Hematopoietic multipotent progenitor cell treated with erythropoietin and hydrocortisone succinate and interleukin-3 and kit ligand, for 17 days (in vitro differentiated cells): ENCODE measurements at regions not wholly inside any gene's neighbourhood (a gene's known extent, or its start where the extent isn't known, plus 50 kb on each side); places are given as distances from the start of the nearest gene placed in this dataset.

Source experiments
- DNase-seq: peaks from one replicate; pipeline ENCODE4 v3.0.0-alpha.2; 2015; ENCODE audit warnings: low spot score

DNA sequence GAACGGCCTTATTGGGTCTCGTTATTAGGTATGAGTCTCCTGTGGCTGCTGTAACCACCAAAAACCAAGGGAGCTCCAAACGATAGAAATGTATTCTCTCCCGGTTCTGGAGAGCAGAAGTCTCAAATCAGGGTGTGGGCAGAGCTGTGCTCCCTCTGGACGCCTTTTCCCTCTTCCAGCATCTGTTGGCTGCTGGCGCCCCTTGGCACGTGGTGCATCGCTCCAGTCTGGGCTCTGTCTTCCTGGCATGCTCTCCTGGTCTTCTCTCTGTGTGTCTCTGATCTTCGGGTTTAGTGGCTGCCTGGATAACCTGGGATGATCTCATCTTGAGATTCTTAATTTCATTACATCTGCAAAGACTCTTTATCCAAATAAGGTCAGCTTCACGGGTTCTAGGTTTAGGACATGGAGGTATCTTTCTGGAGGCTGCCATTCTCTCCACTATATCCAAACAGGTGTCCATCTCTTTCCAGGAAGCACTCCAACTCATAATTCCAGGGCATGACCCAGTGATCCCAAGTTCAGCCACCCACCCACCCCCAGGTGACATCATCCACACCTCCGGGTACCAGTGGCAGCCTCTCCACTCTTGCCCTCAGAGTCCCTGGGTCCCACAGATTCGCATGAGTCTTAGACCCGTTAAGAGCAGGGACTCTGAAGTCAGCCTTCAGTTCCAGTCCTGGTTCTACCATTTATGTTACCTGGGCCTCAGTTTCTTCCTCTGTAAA lies 145.5 kb upstream of the FOXF1 start:
- DNase-seq, result no peak

DNA sequence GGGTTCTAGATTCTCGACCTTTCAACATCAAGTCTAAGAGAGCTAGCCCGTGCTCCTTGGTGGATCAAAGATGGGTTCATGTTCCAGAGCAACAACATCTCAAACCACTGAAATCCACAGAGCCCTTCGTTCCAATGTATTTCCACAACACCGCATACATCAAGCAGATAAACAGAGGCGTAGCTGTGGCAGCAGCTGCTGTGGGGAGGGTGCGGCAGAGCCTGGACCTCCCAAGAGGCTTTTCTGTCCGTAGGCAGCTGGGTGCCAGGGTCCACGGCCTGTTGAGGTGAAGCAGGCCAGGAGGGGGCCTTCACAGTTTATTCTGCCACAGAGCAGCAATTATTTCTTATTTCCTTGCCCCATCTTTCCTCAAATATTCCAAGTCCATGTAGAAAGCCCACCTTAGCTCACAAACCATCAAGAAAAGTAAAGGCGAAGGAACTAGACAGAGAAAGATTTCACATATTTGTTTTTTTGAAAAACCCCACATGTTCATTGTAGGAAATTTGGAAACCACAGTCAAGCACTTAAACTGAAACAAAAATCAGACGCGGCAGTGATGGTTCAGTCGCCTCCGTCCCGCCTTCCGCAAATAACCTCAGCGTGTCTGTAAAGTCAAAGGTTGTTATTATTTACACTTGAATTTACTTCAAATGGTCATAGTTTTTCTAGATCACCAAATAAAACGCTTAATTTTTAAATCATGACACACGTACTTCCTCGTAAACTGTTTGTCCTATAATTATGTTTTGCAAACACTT lies 144.6 kb upstream of the FOXF1 start:
- no peak for DNase-seq

DNA sequence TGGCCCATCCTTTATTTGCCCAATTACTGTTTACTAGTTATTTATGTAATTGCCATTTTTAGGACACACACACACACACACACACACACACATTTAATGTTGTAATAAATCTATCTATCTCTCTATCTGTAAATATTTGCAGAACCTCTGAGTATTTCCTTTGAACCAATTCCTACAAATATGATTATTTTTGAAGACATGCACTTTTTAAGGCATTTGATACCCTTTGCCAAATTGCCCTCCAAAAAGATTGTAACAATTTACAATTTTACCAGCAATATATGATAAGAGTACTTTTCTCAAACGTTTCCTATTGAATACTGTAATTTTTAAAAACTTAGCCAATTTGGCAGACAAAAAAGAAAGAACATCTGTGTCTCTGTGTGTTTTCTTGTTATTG lies 143.8 kb upstream of the FOXF1 start:
- no peak for DNase-seq

DNA sequence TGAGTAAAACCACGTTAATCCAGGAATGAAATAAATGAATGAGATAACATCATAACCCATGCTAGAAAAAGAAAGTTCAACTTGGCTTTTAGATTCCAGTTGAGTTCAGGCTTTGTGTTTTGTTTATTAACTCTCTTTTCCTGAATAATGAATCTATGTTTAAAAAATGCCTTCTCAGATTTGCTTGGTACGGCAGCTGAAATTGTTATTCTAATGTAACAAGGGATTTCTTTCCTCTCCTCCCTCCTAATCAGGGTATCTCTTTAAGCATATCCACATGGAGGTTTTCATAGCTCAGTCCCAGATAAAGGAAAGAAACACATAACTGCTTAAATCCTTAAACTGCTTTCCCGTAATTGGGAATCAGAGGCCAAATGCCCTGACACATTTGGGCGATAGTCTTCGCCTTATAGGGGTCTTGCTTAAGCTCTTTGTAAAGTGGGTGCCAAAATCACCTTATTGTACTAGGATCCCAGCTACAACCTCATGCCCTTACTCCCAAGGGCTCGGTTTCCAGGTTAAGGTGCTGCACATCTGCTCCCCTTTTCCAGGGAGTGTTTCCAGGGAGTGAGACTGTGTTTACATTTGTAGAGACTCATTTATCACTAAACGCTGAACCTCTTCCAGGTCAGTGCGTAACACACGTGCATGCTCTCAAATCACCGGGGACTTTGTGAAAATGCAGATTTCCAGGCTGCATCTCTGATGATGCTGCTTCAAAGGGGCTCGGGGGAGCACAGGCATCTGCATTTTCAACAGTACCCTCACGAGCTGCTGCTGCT lies 142.8 kb upstream of the FOXF1 start:
- no peak for DNase-seq

DNA sequence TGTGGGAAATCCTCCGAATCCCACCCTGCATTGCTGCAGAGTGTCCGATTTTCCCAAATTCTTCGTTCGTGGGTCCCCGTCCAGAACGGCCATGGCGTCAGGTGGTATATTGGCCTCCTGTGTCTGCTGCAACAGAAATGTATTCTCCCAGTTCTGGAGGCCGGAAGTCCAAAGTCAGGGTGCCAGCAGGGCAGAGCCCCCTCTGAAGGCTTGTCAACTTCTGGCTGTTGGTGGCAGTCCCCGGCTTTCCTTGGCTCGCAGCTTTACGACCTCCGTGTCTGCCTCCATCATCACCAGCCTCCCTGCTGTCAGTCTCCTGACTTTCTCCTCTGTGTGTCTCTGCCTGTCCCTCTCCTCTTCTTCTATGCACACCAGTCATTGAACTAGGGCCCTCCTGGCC lies 142.1 kb upstream of the FOXF1 start:
- no peak for DNase-seq

- DNase-seq, result peak; percentile 8
Observed at GRCh38 chr16:86370062-86370461, 140.3 kb upstream of the FOXF1 start.

DNA sequence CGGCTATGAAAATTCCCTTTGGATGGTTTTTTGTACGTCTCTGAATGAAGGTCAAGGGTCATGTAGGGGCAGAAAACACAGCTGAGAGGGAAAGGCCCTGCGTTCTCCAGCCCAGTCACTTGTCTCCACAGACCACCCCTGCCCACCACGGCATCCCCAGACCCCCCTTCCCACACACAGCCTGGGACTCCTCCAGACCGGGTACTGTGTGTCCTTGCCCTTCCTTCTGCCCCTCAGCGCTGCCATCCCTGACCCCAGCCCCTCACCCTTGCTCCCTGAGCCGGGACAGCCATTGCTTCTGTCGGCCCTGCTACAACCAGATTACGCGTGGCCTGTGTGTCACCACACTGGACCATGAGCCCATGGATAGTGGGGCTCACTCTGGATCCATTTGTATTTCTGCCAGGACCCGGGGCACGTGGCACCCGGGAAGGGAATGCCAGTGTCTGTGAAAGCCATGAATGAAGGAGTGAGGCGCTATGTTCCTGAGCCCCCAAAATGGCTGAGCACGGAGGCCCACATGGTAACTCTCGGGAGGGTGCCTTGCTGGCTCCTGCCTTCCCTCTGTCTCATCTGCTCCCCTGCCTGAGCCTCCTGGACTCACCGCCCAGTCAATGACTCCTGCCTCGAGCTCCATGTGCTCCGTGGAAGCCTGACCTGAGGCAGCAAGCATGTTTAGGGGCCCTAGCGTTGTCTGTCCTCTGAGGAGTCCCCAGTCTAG lies 139.1 kb upstream of the FOXF1 start:
- no peak for DNase-seq

DNA sequence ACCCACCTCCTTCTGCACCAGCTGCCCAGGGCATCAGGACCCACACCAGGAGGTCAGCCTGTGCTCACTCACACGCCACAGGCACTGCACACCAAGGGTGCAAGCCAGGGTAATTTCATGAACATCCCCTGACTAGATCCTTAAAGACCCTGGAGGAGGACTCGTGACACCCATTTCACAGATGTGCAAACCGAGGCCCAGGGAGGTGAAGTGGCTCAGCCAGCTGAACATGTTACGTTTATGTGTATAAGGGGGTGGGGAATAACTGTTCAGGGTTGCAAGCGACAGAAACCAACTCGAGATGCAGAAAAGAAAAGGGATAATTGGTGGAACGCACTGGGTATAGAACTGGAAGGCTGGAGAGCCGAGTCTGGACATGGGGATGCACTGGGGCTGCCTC lies 138.1 kb upstream of the FOXF1 start:
- no peak for DNase-seq

DNA sequence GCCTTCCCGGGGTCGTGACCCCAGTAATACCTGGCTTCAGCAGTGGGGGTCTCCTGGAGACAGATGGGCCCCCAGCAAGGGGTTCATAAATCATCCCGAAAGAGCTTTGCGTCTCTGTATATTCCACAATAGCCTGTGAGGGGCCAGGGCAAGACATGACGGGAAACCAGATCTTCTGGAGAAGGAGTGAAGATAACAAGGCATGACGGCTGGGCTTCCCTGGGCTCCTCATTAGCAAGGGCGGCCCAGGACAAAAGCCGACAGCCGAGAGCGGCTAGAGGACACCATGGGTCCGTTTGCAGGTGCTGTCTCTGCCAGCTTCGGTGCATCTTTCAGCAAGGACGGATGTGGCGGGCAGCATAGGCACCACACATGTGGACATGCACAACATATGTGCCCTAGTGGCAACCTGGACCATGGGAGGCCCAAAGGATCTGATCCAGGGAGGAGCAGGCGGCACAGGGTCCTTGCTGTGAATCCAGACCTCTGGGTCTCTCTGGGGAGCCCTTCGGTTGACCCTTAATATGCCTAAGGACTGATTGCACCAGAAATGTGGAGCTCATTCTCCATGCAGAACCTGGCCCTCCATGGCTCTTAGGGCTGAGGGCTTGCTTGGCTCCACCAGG lies 136.9 kb upstream of the FOXF1 start:
- no peak for DNase-seq

DNA sequence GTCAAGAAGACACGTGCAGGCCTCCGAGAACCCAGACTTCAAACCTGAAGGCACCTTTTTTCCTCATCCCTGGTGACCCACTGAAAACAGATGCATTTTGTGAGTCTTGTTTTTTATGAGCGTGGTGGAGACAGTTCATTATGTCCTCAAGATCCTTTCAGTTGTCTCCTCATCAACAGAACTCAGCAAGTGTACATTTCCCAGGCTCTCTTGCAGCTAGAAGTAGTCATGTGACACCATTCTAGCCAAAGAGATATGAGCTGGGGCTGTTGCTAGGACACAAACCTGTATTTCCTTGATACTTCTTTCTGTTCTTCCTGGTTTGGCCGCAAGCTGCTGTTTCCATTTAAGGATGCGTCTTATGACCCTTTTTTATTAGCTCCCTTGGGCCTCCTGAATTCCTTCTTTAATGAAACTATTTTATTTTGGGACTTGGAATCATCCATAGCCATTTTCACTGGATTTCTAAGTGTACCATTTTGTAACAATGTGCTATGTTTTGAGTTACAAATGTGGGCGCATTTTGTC lies 135.7 kb upstream of the FOXF1 start:
- no peak for DNase-seq

GRCh38 chr16:86375364-86375763 lies 135.0 kb upstream of the FOXF1 start:
- no peak for DNase-seq

- no peak for DNase-seq
Observed at GRCh38 chr16:86375851-86376250, 134.5 kb upstream of the FOXF1 start.

- DNase-seq, result no peak
Observed at GRCh38 chr16:86376837-86377236, 133.5 kb upstream of the FOXF1 start.

GRCh38 chr16:86377251-86378022 lies 132.9 kb upstream of the FOXF1 start:
- no peak for DNase-seq

DNA sequence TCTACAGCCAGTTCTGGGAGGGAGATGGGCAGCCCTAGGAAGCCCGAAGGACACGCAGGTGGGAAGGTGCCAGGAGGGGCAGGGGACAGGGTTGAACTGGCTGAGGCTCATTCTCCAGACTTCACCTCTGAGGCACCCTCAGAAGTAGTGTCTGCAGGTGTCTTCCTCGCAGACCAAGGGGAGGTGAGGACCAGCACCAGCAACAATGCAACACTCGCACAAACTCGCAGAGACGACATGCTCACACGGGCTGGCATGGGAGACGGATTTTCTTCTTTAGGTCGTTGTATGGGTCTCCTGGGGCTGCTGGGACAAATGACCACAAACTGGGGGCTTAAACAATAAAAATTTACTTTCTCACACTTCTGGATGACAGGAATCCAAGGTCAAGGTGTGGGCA lies 132.2 kb upstream of the FOXF1 start:
- DNase-seq, result no peak

DNA sequence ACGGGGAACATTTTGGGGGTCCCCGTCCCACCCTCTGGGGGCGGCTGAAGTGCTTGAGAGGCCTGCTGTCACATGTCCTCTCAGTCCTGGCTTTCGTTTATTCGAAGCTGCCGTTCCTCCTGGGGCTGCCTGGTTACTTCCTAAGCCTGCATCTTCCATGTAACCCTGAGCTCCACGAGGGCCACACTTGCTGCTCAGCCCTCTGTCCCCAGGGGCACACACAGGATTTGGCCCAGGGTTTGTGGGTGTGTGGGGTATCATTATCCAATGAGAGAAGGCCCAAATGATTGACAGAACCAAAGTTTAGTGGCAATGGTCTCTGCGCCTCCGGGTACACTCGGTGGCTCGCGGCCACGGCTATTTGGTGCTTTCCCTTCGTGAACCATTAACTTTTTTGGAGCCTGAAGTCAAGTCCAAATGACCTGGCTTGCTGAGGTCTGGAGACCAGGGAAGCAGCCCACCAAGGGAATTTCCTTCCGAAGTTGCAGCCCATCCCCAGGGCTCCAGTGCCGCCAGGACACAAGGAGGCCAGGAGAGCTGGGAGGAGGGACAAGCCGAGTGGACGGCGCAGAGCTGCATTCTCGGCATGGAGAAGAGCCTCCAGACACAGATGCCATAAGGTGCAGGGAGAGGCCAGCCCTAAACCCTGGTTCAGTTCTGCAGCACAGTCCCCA lies 131.4 kb upstream of the FOXF1 start:
- no peak for DNase-seq

GRCh38 chr16:86379505-86379846 lies 130.9 kb upstream of the FOXF1 start:
- no peak for DNase-seq

DNA sequence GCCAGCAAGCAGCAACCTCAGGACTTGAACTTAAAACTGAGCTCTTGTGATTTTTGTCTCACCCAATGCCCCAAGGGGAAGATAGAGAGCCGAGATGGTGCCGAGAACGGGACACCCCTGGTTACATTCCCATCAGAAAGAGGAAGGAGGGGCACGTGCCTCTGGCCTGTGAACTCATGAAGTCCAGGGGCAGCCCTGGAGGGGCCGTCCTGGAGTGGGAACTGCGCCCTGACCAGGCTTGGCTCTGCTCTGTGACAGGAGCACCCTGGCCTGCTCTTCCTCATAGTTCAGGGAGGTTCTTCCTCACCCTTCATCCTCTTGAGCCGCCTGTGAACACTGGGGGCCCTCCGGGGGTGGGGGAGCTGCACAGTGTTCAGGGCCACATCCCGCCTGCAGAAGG lies 130.3 kb upstream of the FOXF1 start:
- no peak for DNase-seq

GRCh38 chr16:86381491-86381890 lies 128.8 kb upstream of the FOXF1 start:
- DNase-seq, result no peak

DNA sequence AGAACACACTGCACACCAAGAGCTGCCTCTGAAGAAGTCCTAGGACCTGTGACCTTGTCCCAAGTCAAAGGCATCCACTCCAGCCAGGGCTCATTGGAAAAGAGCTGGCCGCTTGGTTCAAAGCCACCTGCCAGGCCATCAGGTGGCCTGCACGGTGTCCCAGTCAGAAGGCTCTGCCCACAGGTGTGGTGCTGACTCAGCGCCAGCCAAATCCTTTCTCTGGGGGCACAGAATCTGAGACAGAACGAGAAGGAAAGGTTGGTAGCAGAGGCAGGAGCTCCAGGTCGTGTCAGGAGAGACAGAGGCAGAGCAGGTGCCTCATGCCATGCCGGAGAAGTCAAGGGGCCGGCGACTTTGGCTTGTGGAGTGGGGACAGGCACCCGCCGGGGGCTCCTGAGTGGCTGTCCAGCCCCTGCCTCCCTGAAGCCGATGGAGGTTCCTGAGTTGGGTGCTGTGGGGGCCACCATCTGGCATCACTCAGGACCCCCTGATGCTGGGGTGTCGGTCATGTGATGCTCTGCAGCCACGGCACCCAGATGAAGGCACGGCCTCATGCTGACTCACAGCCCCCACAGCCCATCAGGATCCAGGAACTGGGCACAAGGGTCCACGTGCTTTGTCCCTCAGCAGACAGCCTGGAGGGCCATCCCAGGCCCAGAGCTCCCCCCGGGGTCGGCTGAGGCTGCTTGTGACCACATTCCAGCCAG lies 128.1 kb upstream of the FOXF1 start:
- DNase-seq, result no peak
